Upper lobe of left lung (tissue), 6 donors: ENCODE measurements at regions not wholly inside any gene's neighbourhood (a gene's known extent, or its start where the extent isn't known, plus 50 kb on each side); places are given as distances from the start of the nearest gene placed in this dataset.

Source experiments
- ATAC-seq, 2 donors: fragments of 200-7000 bp; cut with Tn5 transposase; one replicate each; pipeline ENCODE4 v1.9.1; 2022; ENCODE audit warnings: mild to moderate bottlenecking in 2 of 2, moderate library complexity in 2 of 2; ENCODE audit not compliant: low FRiP score in 2 of 2
- DNase-seq, 2 donors: peaks; one replicate each; pipeline ENCODE4 v3.0.0-alpha.2; 2019 to 2020
- H3K27ac ChIP-seq, 4 donors: fragments of 200-600 bp; sonication (generic); one replicate each; pipeline ENCODE4 v1.5.1; 2016 to 2019
- H3K27me3 ChIP-seq, 4 donors: fragments of 200-600 bp; sonication (generic); one replicate each; pipeline ENCODE4 v1.5.1; 2017 to 2019
- H3K36me3 ChIP-seq, 4 donors: fragments of 200-600 bp; sonication (generic); one replicate each; pipeline ENCODE4 v1.5.1; 2016 to 2019
- H3K4me1 ChIP-seq, 4 donors: fragments of 200-600 bp; sonication (generic); one replicate each; pipeline ENCODE4 v1.5.1; 2018 to 2019
- H3K4me3 ChIP-seq, 4 donors: fragments of 200-600 bp; sonication (generic); one replicate each; pipeline ENCODE4 v1.5.1; 2017 to 2019; ENCODE audit warnings: mild to moderate bottlenecking in 2 of 4, moderate library complexity in 1 of 4
- H3K9me3 ChIP-seq, 4 donors: fragments of 200-600 bp; sonication (generic); one replicate each; pipeline ENCODE4 v1.5.1; 2018 to 2019
- EP300 ChIP-seq, 4 donors: sonication (generic); formaldehyde crosslinking; IDR thresholded peaks; one replicate each; pipeline ENCODE4 v1.5.1; 2017; ENCODE audit warnings: antibody characterized with exemption in 4 of 4, control low read depth in 2 of 4
- POLR2A ChIP-seq, 4 donors: fragments of 450-650 bp; IDR thresholded peaks; one replicate each; pipeline ENCODE4 v1.5.1; 2016 to 2017; ENCODE audit warnings: antibody characterized with exemption in 4 of 4, mild to moderate bottlenecking in 2 of 4
- POLR2AphosphoS5 ChIP-seq, 2 donors: sonication (generic); formaldehyde crosslinking; IDR thresholded peaks; one replicate each; pipeline ENCODE4 v1.5.1; 2017; ENCODE audit warnings: antibody characterized with exemption in 2 of 2
- WGBS, 2 donors: methylation state at CpG; one replicate each; pipeline ENCODE4 v1.1.5; 2017 to 2018; 5-methylcytosine and 5-hydroxymethylcytosine counted together
- TF ChIP-seq, protein P1 (sequence below), 6 experiments: fragments of 450-650 bp in 4 of 6; fragments of 200-600 bp in 2 of 6; sonication (generic) in 2 of 6; IDR thresholded peaks; one replicate each; pipeline ENCODE4 v1.5.1; 2016 to 2019; ENCODE audit warnings: antibody characterized with exemption in 6 of 6
- donor health status: DM: no; HTN: no; CAD: no; lungs with moderate emphysema.
- donor health status: DM: no; HTN: yes; CAD: no; lungs with severe emphysema.

DNA sequence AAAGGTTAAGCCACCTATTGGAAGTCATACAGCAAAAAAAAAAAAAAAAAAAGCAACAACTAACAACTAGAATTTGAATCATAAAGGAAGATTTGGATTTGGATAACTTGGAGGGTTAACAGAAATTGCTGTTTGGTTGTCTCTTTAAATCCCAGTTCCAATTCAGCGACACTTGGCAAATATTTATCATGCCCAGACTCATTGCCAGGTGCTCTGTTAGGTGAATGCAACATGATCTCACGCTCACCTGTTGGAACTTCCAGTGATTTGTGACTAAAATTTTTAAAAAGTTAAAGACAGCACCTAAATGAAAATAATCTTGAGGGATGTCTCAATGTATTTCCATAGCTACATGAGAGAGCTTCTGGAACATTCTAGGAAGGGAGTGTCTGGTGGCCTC is 103.7 kb downstream of the TBX3 start:
- H3K27me3 ChIP-seq: no peaks in the 10 kb centered on the region
- H3K4me1 ChIP-seq: no peaks in the 10 kb centered on the region
- H3K4me3 ChIP-seq: no peak overlapping the region
- H3K27ac ChIP-seq: no peak overlapping the region
- TF ChIP-seq POLR2A (IDR thresholded peaks at IDR 0.05) (no peak), POLR2AphosphoS5 (IDR thresholded peaks at IDR 0.05) (no peak), EP300 (IDR thresholded peaks at IDR 0.05) (no peak)
- TF ChIP-seq, protein P1, sequence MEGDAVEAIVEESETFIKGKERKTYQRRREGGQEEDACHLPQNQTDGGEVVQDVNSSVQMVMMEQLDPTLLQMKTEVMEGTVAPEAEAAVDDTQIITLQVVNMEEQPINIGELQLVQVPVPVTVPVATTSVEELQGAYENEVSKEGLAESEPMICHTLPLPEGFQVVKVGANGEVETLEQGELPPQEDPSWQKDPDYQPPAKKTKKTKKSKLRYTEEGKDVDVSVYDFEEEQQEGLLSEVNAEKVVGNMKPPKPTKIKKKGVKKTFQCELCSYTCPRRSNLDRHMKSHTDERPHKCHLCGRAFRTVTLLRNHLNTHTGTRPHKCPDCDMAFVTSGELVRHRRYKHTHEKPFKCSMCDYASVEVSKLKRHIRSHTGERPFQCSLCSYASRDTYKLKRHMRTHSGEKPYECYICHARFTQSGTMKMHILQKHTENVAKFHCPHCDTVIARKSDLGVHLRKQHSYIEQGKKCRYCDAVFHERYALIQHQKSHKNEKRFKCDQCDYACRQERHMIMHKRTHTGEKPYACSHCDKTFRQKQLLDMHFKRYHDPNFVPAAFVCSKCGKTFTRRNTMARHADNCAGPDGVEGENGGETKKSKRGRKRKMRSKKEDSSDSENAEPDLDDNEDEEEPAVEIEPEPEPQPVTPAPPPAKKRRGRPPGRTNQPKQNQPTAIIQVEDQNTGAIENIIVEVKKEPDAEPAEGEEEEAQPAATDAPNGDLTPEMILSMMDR (IDR thresholded peaks at IDR 0.05): no peak
- DNase-seq (no peak), ATAC-seq (no peak)
- no peaks in the 10 kb centered on the region for H3K36me3 ChIP-seq
- no peaks in the 10 kb centered on the region for H3K9me3 ChIP-seq
- WGBS, 2 donors: 65 to 69% methylated on average over 2 of the region's 2 CpGs

DNA sequence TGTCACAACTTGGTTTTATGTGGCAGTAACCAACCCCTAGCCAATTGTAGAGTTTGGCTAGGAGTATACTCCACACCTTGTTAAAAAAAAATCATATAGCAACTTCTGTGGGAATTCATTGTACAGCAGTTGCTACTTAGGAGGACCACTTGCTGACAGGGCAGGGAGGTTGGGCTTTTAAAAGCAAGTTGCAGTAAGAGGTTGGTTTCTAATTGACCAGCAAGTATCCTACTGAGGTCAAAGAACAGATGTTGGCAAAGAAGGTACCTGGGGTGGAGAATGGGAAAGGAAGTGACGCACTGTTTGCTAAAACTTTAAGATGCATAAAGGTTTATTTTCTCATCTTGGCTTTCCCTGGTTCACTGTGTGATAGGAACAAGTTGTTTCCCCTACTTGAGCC is 104.6 kb downstream of the TBX3 start:
- Histone ChIP-seq H3K27ac (no peak overlapping the region), H3K4me3 (no peak overlapping the region), H3K4me1 (no peaks in the 10 kb centered on the region), H3K36me3 (no peaks in the 10 kb centered on the region), H3K27me3 (no peaks in the 10 kb centered on the region), H3K9me3 (no peaks in the 10 kb centered on the region)
- no peak for ATAC-seq
- DNase-seq: no peak
- WGBS, 2 donors: 68 to 75% methylated on average over 1 of the region's 1 CpG
- TF ChIP-seq POLR2AphosphoS5 (IDR thresholded peaks at IDR 0.05): no peak

DNA sequence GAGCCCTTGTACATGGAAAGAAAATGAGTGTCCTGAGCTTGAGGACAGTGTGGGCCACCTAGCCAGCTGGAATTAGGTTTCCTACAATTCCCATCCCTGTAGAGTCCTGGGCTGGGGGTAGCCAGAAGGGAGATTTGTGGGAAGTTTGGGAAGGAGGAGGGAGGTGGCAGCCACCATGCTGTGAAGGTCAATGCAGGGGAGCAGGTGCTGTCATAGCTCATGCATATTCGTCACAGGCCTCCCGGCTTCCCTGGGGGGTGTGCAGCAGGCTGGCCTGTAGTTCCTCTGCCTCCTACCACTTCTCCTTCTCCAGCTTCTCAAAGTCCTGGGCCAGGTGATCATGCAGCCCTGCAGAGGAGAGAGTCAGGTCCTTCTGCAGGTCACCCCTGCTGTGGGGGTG is 121.3 kb downstream of the TBX3 start:
- 48 to 51% methylated on average over 2 of the region's 2 CpGs for whole genome bisulfite sequencing, 2 donors
- ATAC-seq: no peak
- no peak for DNase-seq
- no peaks in the 10 kb centered on the region for H3K4me1 ChIP-seq
- no peaks in the 10 kb centered on the region for H3K36me3 ChIP-seq
- no peak overlapping the region for H3K27ac ChIP-seq
- H3K4me3 ChIP-seq: no peak overlapping the region
- no peak for TF ChIP-seq POLR2AphosphoS5 (IDR thresholded peaks at IDR 0.05)
- TF ChIP-seq POLR2A (IDR thresholded peaks at IDR 0.05): no peak
- no peak for TF ChIP-seq EP300 (IDR thresholded peaks at IDR 0.05)
- TF ChIP-seq, protein P1 (IDR thresholded peaks at IDR 0.05): no peak
- no peaks in the 10 kb centered on the region for H3K27me3 ChIP-seq
- H3K9me3 ChIP-seq: no peaks in the 10 kb centered on the region

DNA sequence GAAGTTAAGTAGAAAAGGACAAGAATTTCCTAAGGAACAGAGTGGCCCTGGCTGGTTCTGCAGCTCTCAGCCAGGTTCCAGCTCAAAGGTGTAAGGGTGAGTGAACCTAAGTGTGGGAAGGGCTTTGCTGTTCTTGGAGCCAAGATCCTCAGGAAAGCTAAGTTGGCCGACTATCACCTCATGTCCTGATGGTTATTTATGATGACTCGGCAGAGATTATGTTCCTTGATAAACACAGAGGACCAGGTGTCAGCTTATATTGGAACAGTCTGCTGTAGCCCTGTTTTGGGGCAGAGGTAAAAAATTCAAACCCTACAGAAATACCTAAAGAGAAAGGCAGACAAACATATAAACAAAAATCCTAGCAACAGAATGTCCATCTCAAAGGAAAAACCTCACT is 128.5 kb downstream of the TBX3 start:
- H3K4me3 ChIP-seq: no peak overlapping the region
- no peaks in the 10 kb centered on the region for H3K9me3 ChIP-seq
- ATAC-seq (no peak), DNase-seq (no peak)
- TF ChIP-seq, protein P1 (IDR thresholded peaks at IDR 0.05): no peak
- TF ChIP-seq EP300 (IDR thresholded peaks at IDR 0.05): no peak
- no peak for TF ChIP-seq POLR2AphosphoS5 (IDR thresholded peaks at IDR 0.05)
- TF ChIP-seq POLR2A (IDR thresholded peaks at IDR 0.05): no peak
- no peaks in the 10 kb centered on the region for H3K36me3 ChIP-seq
- no peaks in the 10 kb centered on the region for H3K4me1 ChIP-seq
- H3K27me3 ChIP-seq: no peaks in the 10 kb centered on the region
- no peak overlapping the region for H3K27ac ChIP-seq
- WGBS, 2 donors: 44 to 69% methylated on average over 2 of the region's 2 CpGs

DNA sequence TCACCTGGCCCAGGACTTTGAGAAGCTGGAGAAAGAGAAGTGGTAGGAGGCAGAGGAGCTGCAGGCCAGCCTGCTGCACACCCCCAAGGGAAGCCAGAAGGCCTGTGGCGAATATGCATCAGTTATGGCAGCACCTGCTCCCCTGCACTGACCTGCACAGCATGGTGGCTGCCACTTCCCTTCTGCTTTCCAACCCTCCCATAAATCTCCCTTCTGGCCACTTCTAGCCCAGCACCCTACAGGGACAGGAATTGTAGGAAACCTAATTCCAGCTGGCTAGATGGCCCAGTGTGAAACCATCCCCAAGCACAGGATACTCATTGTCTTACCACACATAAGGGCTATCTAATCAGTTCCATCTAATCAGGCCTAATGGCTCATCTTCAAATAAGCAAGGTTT is 136.3 kb downstream of the TBX3 start:
- WGBS, 2 donors: 71 to 86% methylated on average over 1 of the region's 1 CpG
- ATAC-seq: no peak
- Histone ChIP-seq H3K4me1 (no peaks in the 10 kb centered on the region), H3K36me3 (no peaks in the 10 kb centered on the region), H3K27me3 (no peaks in the 10 kb centered on the region), H3K27ac (no peak overlapping the region), H3K4me3 (no peak overlapping the region), H3K9me3 (no peaks in the 10 kb centered on the region)
- no peak for DNase-seq
- no peak for TF ChIP-seq EP300 (IDR thresholded peaks at IDR 0.05)
- TF ChIP-seq POLR2AphosphoS5 (IDR thresholded peaks at IDR 0.05): no peak
- TF ChIP-seq POLR2A (IDR thresholded peaks at IDR 0.05): no peak

DNA sequence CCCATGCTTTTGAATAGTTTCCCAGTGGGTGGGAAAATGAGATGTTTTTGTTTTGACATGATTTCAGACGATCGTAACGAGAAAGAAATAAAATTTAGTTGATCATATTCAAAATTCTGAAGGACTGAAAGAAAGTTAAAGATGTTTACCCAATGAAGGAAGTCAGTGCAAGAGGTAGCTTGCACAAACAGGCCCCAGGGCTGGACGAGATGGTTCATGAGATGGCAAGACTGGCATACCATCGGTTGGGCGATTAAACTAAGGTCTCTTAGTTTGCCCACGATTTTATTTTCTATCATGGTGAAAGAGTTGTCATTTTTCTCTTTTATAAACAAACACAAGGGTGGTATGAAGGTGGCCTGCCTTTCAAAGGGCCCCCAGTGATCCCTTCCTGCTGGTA is 124.5 kb upstream of the TBX5 start:
- Histone ChIP-seq H3K4me3 (no peak overlapping the region), H3K27ac (no peak overlapping the region), H3K4me1 (no peaks in the 10 kb centered on the region), H3K27me3 (no peaks in the 10 kb centered on the region), H3K9me3 (no peaks in the 10 kb centered on the region), H3K36me3 (no peaks in the 10 kb centered on the region)
- DNase-seq (no peak), ATAC-seq (no peak)
- WGBS, 2 donors: 63 to 70% methylated on average over 7 of the region's 7 CpGs
- TF ChIP-seq POLR2AphosphoS5 (IDR thresholded peaks at IDR 0.05): no peak
- TF ChIP-seq EP300 (IDR thresholded peaks at IDR 0.05): no peak
- no peak for TF ChIP-seq POLR2A (IDR thresholded peaks at IDR 0.05)
- TF ChIP-seq, protein P1 (IDR thresholded peaks at IDR 0.05): no peak
